ENCODE measurements at regions not wholly inside any gene's neighbourhood (a gene's known extent, or its start where the extent isn't known, plus 50 kb on each side); places are given as distances from the start of the nearest gene placed in this dataset.

GRCh38 chr1:55860326-55860725 is 645.2 kb upstream of the USP24 start:
- Histone ChIP-seq H3K4me3 (no peak overlapping the region), H3K9me3 (no peaks in the 10 kb centered on the region), H3K27me3 (no peaks in the 10 kb centered on the region), H3K36me3 (no peaks in the 10 kb centered on the region), H3K4me1 (ENCODE audit: insufficient read depth) (peaks cover 2% of the 10 kb centered on the region), H3K27ac (no peak overlapping the region)
- WGBS, 3 donors, result 45 to 75% (median 60%) methylated on average over 1 of the region's 1 CpG
- TF ChIP-seq POLR2A (IDR thresholded peaks at IDR 0.05) (no peak), EP300 (IDR thresholded peaks at IDR 0.05) (no peak)
- TF ChIP-seq, protein P1, sequence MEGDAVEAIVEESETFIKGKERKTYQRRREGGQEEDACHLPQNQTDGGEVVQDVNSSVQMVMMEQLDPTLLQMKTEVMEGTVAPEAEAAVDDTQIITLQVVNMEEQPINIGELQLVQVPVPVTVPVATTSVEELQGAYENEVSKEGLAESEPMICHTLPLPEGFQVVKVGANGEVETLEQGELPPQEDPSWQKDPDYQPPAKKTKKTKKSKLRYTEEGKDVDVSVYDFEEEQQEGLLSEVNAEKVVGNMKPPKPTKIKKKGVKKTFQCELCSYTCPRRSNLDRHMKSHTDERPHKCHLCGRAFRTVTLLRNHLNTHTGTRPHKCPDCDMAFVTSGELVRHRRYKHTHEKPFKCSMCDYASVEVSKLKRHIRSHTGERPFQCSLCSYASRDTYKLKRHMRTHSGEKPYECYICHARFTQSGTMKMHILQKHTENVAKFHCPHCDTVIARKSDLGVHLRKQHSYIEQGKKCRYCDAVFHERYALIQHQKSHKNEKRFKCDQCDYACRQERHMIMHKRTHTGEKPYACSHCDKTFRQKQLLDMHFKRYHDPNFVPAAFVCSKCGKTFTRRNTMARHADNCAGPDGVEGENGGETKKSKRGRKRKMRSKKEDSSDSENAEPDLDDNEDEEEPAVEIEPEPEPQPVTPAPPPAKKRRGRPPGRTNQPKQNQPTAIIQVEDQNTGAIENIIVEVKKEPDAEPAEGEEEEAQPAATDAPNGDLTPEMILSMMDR (IDR thresholded peaks at IDR 0.05), result no peak
- DNase-seq, result no peak
- intact Hi-C loops (cut with DNase I), result no loop called here

DNA sequence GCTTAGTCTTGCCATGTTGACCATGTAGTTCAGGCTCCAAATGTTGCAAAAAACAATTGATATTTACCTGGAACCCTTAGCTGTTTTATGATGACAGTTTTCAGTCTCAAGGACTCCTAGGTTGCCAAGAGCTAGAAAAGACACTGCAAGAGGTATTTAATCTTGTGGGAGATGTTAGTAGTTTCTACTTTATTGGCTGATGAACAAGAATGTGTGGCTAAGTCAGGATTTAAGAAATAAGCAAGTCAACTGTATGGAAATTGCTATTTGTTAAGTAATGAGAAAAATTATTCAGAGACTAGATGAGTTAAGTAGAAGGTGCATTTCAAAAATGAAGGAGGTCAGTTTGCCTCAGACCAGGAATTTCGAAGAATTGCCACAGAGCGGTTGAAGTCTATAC is 639.7 kb upstream of the USP24 start:
- Histone ChIP-seq H3K36me3 (no peaks in the 10 kb centered on the region), H3K27me3 (no peaks in the 10 kb centered on the region), H3K9me3 (no peaks in the 10 kb centered on the region), H3K4me3 (no peak overlapping the region), H3K27ac (no peak overlapping the region), H3K4me1 (ENCODE audit: insufficient read depth) (peaks cover 9% of the 10 kb centered on the region)
- no peak for DNase-seq
- TF ChIP-seq POLR2A (IDR thresholded peaks at IDR 0.05) (no peak), EP300 (IDR thresholded peaks at IDR 0.05) (no peak)
- TF ChIP-seq, protein P1 (IDR thresholded peaks at IDR 0.05), result no peak
- 29 to 70% (median 49%) methylated on average over 2 of the region's 2 CpGs for WGBS, 3 donors
- intact Hi-C loops (cut with DNase I), result no loop called here

DNA sequence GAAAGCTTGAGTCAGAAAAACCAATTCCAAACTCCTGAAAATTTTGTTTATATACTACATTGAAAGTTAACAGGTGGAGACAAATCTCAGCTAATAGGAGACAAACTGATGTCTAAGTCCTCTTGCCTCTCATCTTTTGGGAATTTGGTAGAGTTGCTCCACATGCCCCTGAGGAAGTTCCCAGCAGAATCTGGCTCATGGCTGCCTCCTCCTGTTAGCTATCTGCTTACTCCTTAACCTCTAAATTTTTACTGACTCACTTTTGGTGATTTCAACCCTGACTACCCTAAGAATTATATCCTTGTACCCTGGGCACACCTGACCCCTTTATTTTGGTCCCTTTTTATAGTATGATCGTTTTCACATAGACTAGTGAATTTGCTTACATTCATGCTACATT is 633.7 kb upstream of the USP24 start:
- Histone ChIP-seq H3K4me3 (no peak overlapping the region), H3K9me3 (no peaks in the 10 kb centered on the region), H3K27ac (no peak overlapping the region), H3K36me3 (no peaks in the 10 kb centered on the region), H3K27me3 (no peaks in the 10 kb centered on the region), H3K4me1 (ENCODE audit: insufficient read depth) (no peaks in the 10 kb centered on the region)
- no peak for DNase-seq
- TF ChIP-seq EP300 (IDR thresholded peaks at IDR 0.05) (no peak), POLR2A (IDR thresholded peaks at IDR 0.05) (no peak)
- TF ChIP-seq, protein P1 (IDR thresholded peaks at IDR 0.05), result no peak
- WGBS, 3 donors, result 76 to 82% (median 80%) methylated on average over 1 of the region's 1 CpG
- intact Hi-C loops (cut with DNase I), result no loop called here

- DNase-seq, result no peak
- Histone ChIP-seq H3K36me3 (no peaks in the 10 kb centered on the region), H3K27me3 (no peaks in the 10 kb centered on the region), H3K4me1 (ENCODE audit: insufficient read depth) (no peaks in the 10 kb centered on the region), H3K4me3 (no peak overlapping the region), H3K27ac (no peak overlapping the region), H3K9me3 (no peaks in the 10 kb centered on the region)
- intact Hi-C loops (cut with DNase I), result no loop called here
- WGBS, 3 donors, result 82 to 87% (median 87%) methylated on average over 2 of the region's 2 CpGs
- TF ChIP-seq POLR2A (IDR thresholded peaks at IDR 0.05), result no peak
- TF ChIP-seq, protein P1 (IDR thresholded peaks at IDR 0.05), result no peak
- TF ChIP-seq EP300 (IDR thresholded peaks at IDR 0.05), result no peak
Observed at GRCh38 chr1:55846051-55846450, 630.9 kb upstream of the USP24 start.

- Histone ChIP-seq H3K36me3 (no peaks in the 10 kb centered on the region), H3K9me3 (no peaks in the 10 kb centered on the region), H3K27ac (no peak overlapping the region), H3K4me3 (no peak overlapping the region), H3K4me1 (ENCODE audit: insufficient read depth) (no peaks in the 10 kb centered on the region), H3K27me3 (no peaks in the 10 kb centered on the region)
- TF ChIP-seq POLR2A (IDR thresholded peaks at IDR 0.05), result no peak
- TF ChIP-seq, protein P1 (IDR thresholded peaks at IDR 0.05), result no peak
- TF ChIP-seq EP300 (IDR thresholded peaks at IDR 0.05), result no peak
- no peak for DNase-seq
- WGBS, 3 donors, result 85 to 95% (median 87%) methylated on average over 1 of the region's 1 CpG
- intact Hi-C loops (cut with DNase I), result no loop called here
Observed at GRCh38 chr1:55844322-55844721, 629.2 kb upstream of the USP24 start.

Data from ovary (tissue), 7 donors.